ENCODE measurements at regions not wholly inside any gene's neighbourhood (a gene's known extent, or its start where the extent isn't known, plus 50 kb on each side); places are given as distances from the start of the nearest gene placed in this dataset.

DNA sequence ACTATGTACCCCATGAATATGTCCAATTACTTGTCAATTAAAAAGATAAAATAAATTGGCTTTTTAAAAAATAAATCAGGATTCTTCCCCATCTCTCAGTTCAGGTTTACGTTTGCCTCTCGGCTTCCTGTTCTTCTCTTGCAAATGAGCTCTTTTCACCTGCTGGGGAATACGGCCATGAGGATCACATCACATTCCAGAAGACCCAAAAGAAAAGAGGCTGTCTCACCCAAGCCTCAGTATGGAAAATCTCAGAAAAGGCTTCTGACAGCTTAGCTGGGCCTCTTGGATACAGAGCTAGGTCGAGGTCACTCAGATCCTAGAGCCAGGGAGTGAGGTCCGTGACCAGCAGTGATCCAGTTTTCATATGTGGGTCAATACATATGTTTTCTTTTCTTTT is 171.2 kb upstream of the SDK2 start:
- intact Hi-C loops (cut with DNase I, micrococcal nuclease): no loop called here
- no peak for DNase-seq
- H3K9me3 ChIP-seq: no peaks in the 10 kb centered on the region
- H3K4me3 ChIP-seq: no peak overlapping the region
- H3K4me1 ChIP-seq (ENCODE audit: low read depth): no peaks in the 10 kb centered on the region
- no peak for ATAC-seq
- H3K36me3 ChIP-seq (ENCODE audit: low read depth): no peaks in the 10 kb centered on the region
- TF ChIP-seq, protein P1, sequence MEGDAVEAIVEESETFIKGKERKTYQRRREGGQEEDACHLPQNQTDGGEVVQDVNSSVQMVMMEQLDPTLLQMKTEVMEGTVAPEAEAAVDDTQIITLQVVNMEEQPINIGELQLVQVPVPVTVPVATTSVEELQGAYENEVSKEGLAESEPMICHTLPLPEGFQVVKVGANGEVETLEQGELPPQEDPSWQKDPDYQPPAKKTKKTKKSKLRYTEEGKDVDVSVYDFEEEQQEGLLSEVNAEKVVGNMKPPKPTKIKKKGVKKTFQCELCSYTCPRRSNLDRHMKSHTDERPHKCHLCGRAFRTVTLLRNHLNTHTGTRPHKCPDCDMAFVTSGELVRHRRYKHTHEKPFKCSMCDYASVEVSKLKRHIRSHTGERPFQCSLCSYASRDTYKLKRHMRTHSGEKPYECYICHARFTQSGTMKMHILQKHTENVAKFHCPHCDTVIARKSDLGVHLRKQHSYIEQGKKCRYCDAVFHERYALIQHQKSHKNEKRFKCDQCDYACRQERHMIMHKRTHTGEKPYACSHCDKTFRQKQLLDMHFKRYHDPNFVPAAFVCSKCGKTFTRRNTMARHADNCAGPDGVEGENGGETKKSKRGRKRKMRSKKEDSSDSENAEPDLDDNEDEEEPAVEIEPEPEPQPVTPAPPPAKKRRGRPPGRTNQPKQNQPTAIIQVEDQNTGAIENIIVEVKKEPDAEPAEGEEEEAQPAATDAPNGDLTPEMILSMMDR (IDR thresholded peaks at IDR 0.05): no peak

DNA sequence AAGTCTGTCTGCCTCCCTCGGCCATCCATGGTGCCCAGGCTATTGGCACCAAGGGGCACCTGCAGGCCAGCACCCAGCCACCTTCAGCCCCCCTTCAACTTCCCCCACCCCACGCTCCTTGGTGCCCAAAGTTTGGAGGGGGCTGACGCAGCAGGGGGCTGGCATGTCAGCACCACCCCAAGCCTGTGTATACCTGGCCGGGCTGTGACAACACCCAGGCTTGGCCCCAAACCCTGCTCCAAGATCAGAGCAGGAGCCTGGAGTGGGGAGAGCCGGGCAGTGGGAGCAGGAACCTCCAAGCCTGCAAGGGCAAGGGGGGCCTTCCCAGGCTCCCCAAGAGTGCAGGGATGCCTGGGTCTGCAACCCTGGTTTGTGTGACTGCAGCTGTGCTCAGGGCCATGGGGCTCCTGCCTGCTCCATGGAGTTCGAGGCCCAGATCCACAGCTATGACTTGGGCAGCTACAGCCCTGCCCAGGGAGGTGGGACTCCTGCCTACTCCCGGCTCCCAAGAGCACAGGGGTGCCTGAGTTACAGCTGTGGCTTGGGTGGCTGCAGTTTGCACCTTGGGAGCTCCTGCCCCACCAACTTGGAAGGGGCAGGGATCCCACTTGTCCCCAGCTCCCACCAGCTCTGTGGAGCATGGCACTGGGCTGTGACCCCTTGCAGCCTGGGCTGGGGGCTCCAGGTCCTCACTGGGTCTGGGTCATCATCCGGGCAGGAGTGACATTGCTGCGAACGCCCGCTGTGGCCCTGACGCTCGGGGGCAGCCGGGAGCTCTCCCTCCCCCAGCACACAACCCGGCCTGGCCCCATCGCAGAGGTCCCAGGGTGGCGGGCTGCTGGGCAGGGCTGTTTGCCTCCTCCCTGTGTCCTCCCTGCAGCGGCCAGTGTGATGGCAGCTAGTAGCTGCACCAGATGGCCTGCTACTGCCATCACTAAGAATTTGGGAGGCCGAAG is 175.5 kb upstream of the SDK2 start:
- Histone ChIP-seq H3K9me3 (no peaks in the 10 kb centered on the region), H3K4me1 (ENCODE audit: low read depth) (no peaks in the 10 kb centered on the region), H3K36me3 (ENCODE audit: low read depth) (no peaks in the 10 kb centered on the region), H3K4me3 (no peak overlapping the region)
- ATAC-seq (no peak), DNase-seq (no peak)
- intact Hi-C loops (cut with DNase I, micrococcal nuclease): no loop called here
- TF ChIP-seq, protein P1 (IDR thresholded peaks at IDR 0.05): no peak

DNA sequence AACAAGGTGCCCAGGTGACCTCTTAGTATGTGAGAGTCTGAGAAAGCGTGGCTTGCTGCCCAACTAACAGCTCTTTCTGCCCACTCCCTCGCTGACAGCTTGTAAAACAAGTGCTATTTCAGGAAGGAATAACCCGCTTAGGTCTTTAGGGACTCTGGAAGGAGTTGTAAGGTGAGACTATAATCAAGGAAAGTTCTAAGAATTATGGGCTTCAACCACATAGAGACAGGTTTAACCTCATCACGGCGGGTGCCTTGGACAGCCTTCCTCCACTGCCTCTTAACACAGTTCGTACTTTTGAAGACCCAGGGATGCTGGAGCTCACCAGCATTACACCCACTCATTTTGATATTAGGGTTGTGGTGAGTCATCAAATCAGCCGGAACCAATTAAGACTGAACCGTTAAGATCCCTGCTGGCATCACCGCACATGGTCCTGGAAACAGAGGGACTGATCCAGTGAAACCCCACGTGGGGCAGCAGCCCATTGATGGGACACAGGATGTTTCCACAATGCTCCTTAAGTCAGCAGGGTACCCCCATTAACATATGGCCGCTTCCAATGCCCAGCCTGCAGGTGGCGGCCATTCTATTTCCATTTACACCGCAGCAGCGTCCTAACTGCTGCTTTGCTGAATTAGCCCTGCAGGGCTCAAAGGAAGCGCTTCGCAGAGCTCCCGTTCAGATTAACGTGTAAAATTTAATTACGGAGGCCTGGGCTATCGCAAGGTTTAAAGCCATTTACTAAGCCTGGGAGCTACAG is 176.6 kb upstream of the SDK2 start:
- peak; percentile 72 for ATAC-seq
- Histone ChIP-seq H3K36me3 (ENCODE audit: low read depth) (no peaks in the 10 kb centered on the region), H3K4me1 (ENCODE audit: low read depth) (no peaks in the 10 kb centered on the region), H3K9me3 (no peaks in the 10 kb centered on the region), H3K4me3 (no peak overlapping the region)
- DNase-seq: peak in 2 of 3 donors; percentile 40 to 51
- intact Hi-C loops (cut with DNase I, micrococcal nuclease): no loop called here
- TF ChIP-seq, protein P1 (IDR thresholded peaks at IDR 0.05): no peak

DNA sequence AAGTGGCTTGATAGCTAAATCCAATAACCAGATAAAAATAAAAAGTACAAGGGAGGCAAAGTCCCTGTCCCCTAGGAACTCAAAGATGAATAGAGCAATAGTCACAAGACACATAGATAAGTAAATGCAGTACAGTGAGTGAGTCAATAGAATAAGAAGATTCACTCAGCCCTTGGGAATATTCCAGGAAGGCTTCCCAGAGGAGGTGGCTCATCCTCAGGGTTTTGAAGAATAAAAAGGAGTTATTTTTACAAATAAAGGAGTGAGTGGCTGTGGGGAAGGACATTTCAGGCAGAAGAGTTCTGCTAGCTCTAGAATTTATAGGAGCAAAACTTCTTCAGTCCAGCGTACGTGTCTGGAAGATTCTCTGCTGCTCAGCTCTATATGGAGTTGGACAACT is 177.4 kb upstream of the SDK2 start:
- DNase-seq (no peak), ATAC-seq (no peak)
- H3K4me3 ChIP-seq: no peak overlapping the region
- intact Hi-C loops (cut with DNase I, micrococcal nuclease): no loop called here
- H3K9me3 ChIP-seq: no peaks in the 10 kb centered on the region
- TF ChIP-seq, protein P1 (IDR thresholded peaks at IDR 0.05): no peak
- H3K4me1 ChIP-seq (ENCODE audit: low read depth): no peaks in the 10 kb centered on the region
- H3K36me3 ChIP-seq (ENCODE audit: low read depth): no peaks in the 10 kb centered on the region

DNA sequence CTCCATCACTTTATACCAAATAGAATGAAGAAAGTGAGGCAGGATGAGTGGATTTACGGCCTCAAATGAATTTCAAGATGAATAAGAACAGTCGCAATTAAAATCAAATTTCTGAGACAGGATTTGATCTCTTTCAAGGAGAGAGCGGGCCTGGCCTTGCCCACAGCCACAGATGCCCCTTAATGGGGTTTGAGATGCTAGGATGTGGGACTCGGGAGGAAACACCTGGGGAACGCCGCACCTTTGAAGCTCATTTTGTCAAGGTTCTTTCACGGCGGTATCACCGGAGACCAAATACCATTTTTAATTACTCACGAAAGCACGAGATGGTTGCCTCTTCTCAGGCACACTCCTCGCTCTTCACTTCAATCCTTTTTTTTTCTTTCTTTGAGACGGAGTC is 178.1 kb upstream of the SDK2 start:
- no peak for ATAC-seq

More for the DNA sequence above, 178.1 kb upstream of the SDK2 start:
- intact Hi-C loops (cut with DNase I, micrococcal nuclease): no loop called here
- no peaks in the 10 kb centered on the region for H3K9me3 ChIP-seq
- no peaks in the 10 kb centered on the region for H3K36me3 ChIP-seq (ENCODE audit: low read depth)
- no peak overlapping the region for H3K4me3 ChIP-seq
- TF ChIP-seq, protein P1 (IDR thresholded peaks at IDR 0.05): no peak
- peaks cover 1% of the 10 kb centered on the region for H3K4me1 ChIP-seq (ENCODE audit: low read depth)
- no peak for DNase-seq
